Occipital lobe (tissue), 1 donor: ENCODE measurements at regions not wholly inside any gene's neighbourhood (a gene's known extent, or its start where the extent isn't known, plus 50 kb on each side); places are given as distances from the start of the nearest gene placed in this dataset.
A peak's percentile ranks its signal among the peaks of the same experiment; 100 is the strongest.

Experiments used
- DNase-seq: peaks from one replicate; lab custom pipeline; 2025; lab: John Stamatoyannopoulos, UW

- DNase-seq, result no peak
These were observed 625.4 kb downstream of the BRD1 start for GRCh38 chr22:49202226-49202625.

GRCh38 chr22:49201046-49201970 lies 626.4 kb downstream of the BRD1 start:
- no peak for DNase-seq

GRCh38 chr22:49199224-49199623 lies 628.4 kb downstream of the BRD1 start:
- DNase-seq, result no peak

GRCh38 chr22:49198705-49199084 lies 629.0 kb downstream of the BRD1 start:
- no peak for DNase-seq

- no peak for DNase-seq
These were observed 629.5 kb downstream of the BRD1 start for GRCh38 chr22:49197986-49198704.

- DNase-seq, result peak; percentile 40
These were observed 630.2 kb downstream of the BRD1 start for GRCh38 chr22:49197505-49197904.

- DNase-seq, result no peak
These were observed 631.6 kb downstream of the BRD1 start for GRCh38 chr22:49196046-49196511.

GRCh38 chr22:49195636-49196035 lies 632.0 kb downstream of the BRD1 start:
- no peak for DNase-seq

- no peak for DNase-seq
These were observed 633.7 kb downstream of the BRD1 start for GRCh38 chr22:49193901-49194465.

GRCh38 chr22:49193348-49193747 lies 634.3 kb downstream of the BRD1 start:
- DNase-seq, result no peak

GRCh38 chr22:49192857-49193250 lies 634.8 kb downstream of the BRD1 start:
- no peak for DNase-seq

- no peak for DNase-seq
These were observed 635.4 kb downstream of the BRD1 start for GRCh38 chr22:49192180-49192856.

- DNase-seq, result no peak
These were observed 636.1 kb downstream of the BRD1 start for GRCh38 chr22:49191506-49191980.

GRCh38 chr22:49190816-49191505 lies 636.7 kb downstream of the BRD1 start:
- DNase-seq, result no peak

- no peak for DNase-seq
These were observed 637.8 kb downstream of the BRD1 start for GRCh38 chr22:49189871-49190270.

- no peak for DNase-seq
These were observed 639.1 kb downstream of the BRD1 start for GRCh38 chr22:49188591-49188990.

GRCh38 chr22:49188091-49188490 lies 639.6 kb downstream of the BRD1 start:
- DNase-seq, result no peak

GRCh38 chr22:49186762-49187161 lies 640.9 kb downstream of the BRD1 start:
- DNase-seq, result no peak

- no peak for DNase-seq
These were observed 641.4 kb downstream of the BRD1 start for GRCh38 chr22:49186293-49186692.

GRCh38 chr22:49185312-49185969 lies 642.2 kb downstream of the BRD1 start:
- DNase-seq, result no peak
